Head of caudate nucleus (tissue), 42 donors: ENCODE measurements at regions not wholly inside any gene's neighbourhood (a gene's known extent, or its start where the extent isn't known, plus 50 kb on each side); places are given as distances from the start of the nearest gene placed in this dataset.
"Not testable (repeated sequence)": the region's sequence is repeated elsewhere in the genome, so short reads cannot be mapped to it uniquely, and the experiment has no call there.

Source experiments
- DNase-seq, 42 donors: peaks; one replicate each; pipeline versions ENCODE4 v3.0.0 to v3.0.0-alpha.2; 2020 to 2021; ENCODE audit warnings: mixed read lengths in 7 of 42
- intact Hi-C: fragments of 100-400 bp; cut with DNase I; formaldehyde crosslinking; loops from one replicate; pipeline ENCODE4 v1.15.0; 2022

DNA sequence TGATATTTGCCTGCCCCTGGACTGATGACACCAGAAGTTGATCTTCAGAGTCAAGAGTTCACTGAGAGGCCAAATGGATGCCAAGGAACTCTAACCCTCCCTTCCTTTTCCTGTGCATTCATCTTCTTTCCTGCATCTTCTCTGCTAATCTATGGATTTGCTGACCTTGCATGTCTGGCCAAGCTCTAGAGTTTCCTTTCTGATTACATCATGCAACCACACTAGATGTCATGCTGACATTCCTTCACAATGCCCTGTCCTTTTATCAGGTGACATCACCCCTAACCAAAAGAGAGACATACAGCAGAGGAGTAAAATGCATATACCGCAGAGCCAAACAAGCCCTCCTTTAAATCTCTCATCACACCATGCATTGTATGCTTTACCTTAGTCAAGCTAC lies 487.6 kb downstream of the TFAP2A start:
- intact Hi-C loops: no loop called here
- DNase-seq: no peak

- no peak for DNase-seq
- intact Hi-C loops: no loop called here
Observed at GRCh38 chr6:9924971-9925370, 489.9 kb downstream of the TFAP2A start.

DNA sequence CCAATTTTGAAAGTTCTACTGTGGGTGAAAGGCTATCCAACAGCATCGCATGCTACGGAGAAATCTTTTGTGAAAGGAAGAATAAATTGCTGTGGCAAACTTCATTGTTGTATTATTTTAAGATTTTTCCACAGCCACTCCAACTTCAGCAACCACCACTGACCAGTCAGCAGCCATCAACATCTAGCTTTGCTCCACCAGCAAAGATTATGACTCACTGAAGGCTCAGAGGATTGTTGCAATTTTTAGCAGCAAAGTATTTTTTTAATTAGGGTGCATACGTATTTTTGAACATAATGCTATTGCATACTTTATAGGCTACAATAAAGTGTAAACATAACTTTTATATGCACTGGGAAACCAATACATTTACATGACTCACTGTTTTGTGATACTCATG lies 493.5 kb downstream of the TFAP2A start:
- intact Hi-C loops: no loop called here
- DNase-seq: no peak

GRCh38 chr6:9914951-9915350 lies 499.9 kb downstream of the TFAP2A start:
- intact Hi-C loops: no loop called here
- no peak for DNase-seq

- intact Hi-C loops: no loop called here
- no peak for DNase-seq
Observed at GRCh38 chr6:9901376-9901775, 513.5 kb downstream of the TFAP2A start.

DNA sequence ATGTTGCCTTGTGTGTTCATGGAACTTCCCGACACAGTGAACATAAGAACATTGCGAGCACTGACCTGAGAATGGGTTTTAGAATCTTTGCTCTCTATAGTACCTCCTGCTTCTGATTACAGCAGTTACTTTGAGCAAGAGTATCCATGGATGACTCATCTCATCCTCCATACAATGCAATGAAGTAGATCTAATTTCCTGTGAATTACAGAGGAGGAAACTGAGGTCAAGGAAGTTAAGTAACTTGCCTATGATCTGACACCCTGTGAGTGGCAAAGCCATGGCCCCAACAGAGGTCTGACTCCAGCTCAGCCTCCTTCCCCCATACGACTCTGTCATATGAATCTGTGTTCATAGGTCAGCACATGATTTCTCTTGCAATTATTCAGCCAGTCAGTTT lies 518.1 kb downstream of the TFAP2A start:
- DNase-seq: no peak
- intact Hi-C loops: no loop called here

GRCh38 chr6:9890893-9891292 lies 524.0 kb downstream of the TFAP2A start:
- intact Hi-C loops: no loop called here
- no peak for DNase-seq

DNA sequence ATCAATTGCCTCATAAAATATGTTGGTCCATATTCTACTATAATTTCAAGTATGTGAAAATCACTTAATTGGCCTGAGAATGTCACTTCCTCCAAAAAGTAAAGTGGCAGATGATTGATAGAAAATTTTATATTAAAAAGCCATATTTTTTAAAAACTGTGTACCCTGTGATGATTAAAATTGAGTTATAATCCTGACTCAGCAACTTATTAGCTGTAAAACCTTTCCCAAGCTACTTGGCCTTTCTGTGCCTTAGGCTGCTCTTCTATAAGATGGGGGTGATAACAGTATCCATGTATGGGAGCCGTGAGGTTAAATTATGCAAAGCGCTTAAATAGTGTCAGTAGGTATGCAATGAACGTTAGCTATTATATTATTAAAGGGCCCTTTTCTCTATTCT lies 524.4 kb downstream of the TFAP2A start:
- intact Hi-C loops: no loop called here
- DNase-seq: no peak

- DNase-seq: no peak
- intact Hi-C loops: no loop called here
Observed at GRCh38 chr6:9878535-9878934, 536.3 kb downstream of the TFAP2A start.

DNA sequence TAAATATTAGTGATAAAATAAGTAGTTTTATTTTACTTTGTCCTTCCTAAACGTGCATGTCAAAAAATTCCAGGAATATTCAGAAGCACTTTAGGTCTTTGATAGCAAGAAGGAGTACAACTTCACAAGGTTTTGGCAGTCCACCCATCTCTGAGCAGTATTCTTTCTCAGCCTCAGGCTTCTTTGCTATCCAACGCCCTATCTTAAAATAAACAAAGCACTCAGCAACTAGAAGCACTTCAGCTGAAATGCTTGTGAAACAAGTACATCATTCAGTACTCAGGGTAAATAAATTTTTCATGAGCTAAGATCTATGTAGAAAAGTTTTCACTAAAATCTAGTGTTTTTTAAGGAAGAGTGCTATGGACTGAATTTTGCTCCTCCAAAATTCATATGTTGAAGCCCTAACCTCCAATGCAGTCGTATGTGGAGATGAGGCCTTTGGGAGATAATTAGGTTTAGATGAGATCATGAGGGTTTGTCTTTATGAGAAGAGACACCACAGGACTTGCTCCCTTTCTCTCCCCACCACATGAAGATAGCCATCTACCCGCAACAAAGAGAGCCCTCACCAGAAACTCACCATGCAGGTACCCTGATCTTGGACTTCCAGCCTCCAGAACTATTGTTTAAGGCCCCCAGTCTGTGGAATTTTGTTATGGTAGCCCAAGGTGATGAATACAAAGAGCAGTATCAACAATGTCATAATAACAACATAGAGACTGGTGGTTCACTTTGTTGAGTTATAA lies 539.1 kb downstream of the TFAP2A start:
- intact Hi-C loops: no loop called here
- no peak for DNase-seq

DNA sequence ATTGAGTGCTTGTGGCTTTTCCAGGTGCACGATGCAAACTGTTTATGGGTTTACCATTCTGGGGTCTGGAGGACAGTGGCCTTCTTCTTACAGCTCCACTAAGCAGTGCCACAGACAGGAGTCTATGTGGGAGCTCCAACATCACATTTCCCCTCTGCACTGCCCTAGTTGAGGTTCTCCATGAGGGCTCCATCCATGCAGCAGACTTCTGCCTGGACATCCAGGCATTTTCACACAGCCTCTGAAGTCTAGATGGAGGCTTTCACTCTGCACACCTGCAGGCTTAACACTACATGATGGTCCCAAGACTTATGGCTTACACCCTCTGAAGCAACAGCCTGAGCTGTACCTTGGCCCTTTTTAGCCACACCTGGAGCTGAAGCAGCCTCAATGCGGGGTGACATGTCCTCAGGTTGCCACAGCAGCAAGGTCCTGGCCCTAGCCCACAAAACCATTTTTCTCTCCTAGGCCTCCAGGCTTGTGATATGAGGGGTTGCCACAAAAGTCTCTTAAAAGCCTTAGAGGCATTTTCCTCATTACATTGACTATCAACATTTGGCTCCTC lies 552.2 kb downstream of the TFAP2A start:
- no peak for DNase-seq
- intact Hi-C loops: no loop called here

- intact Hi-C loops: no loop called here
- no peak for DNase-seq
Observed at GRCh38 chr6:9851541-9852380, 563.1 kb downstream of the TFAP2A start.

- intact Hi-C loops: no loop called here
- no peak for DNase-seq
Observed at GRCh38 chr6:9851006-9851405, 563.9 kb downstream of the TFAP2A start.

GRCh38 chr6:9848094-9848493 lies 566.8 kb downstream of the TFAP2A start:
- DNase-seq: no peak
- intact Hi-C loops: no loop called here

DNA sequence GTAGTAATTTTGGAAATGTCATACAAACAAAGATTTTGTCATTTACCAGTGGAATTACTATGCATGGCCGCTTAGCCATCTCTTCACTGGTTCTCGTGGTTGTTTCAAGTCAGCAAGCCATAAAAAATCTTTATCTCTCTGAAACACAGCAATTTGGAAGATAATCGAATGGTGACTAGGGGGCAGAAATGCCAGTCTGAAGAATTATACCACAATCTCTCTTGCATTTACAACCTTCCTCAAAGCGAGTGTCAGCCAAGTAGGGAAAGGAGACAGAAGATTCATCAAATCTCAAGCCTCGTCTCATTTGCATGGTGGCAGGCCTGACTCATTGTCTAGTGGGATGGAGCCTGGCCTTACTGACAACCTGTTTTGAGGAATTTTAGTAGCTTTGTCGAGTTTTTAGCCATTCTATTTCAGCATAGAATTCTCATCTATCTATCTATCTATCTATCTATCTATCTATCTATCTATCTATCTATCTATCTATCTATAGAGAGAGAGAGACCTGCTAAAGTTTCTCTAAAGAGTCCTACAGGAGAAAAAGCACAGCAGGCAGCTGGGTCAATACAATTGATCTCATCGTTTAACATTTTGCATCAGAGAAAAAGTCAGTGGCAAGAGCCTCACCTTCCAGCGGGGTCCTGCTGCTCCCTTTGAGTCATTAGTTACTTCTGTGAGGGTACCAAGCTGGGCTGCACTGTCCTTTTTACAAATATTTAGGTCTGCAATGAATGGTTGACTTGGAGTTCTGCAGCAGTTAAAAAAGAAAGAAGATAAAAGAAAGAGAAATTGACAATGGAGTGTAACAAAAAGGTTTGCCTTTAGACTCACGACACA lies 572.8 kb downstream of the TFAP2A start:
- intact Hi-C loops: no loop called here
- DNase-seq: no peak

GRCh38 chr6:9834233-9834632 lies 580.6 kb downstream of the TFAP2A start:
- intact Hi-C loops: no loop called here
- no peak for DNase-seq

- no peak for DNase-seq
- intact Hi-C loops: no loop called here
Observed at GRCh38 chr6:9831783-9832182, 583.1 kb downstream of the TFAP2A start.

GRCh38 chr6:9830808-9831207 lies 584.1 kb downstream of the TFAP2A start:
- intact Hi-C loops: no loop called here
- no peak for DNase-seq

DNA sequence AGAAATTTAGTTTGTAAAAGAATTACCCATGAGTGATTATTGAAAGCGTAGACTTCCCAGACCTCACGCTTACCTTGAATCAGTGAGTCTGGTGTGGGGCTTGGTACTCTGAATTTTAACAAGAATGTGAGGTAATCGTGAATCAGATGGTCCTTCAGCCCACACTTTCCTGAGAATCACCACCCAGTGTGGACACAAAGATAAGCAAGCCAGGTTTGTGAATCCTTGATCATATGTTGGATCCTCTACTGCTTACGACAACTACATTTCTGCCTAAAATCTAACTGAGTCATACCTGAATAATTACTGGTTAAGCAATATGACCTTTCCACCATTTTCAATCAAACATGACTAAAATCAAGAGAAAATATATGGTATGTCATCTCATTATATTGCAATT lies 589.3 kb downstream of the TFAP2A start:
- intact Hi-C loops: no loop called here
- DNase-seq: no peak

DNA sequence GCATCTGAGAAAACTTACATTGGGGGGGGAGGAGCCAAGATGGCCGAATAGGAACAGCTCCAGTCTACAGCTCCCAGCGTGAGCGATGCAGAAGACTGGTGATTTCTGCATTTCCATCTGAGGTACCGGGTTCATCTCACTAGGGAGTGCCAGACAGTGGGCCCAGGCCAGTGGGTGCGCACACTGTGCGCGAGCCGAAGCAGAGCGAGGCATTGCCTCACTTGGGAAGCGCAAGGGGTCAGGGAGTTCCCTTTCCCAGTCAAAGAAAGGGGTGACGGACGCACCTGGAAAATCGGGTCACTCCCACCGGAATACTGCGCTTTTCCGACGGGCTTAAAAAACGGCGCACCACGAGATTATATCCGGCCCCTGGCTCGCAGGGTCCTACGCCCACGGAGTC lies 604.1 kb downstream of the TFAP2A start:
- intact Hi-C loops, DNase-seq: not testable (repeated sequence)
